Neural progenitor cell (in vitro differentiated cells): ENCODE measurements at regions not wholly inside any gene's neighbourhood (a gene's known extent, or its start where the extent isn't known, plus 50 kb on each side); places are given as distances from the start of the nearest gene placed in this dataset.

Experiments used
- DNase-seq: peaks from one replicate; pipeline ENCODE4 v3.0.0-alpha.2; 2016; ENCODE audit warnings: low spot score
- H2AFZ ChIP-seq: fragments of 200-600 bp; sonication (generic); replicated peaks from 2 replicates; pipeline ENCODE4 v1.6.1; 2016; ENCODE audit warnings: antibody characterized with exemption
- H3F3A ChIP-seq: fragments of 200-600 bp; sonication (generic); 2 replicates; pipeline ENCODE4 v1.6.1; 2016; ENCODE audit warnings: antibody characterized with exemption, low read depth
- H3K27ac ChIP-seq: fragments of 200-600 bp; sonication (generic); 2 replicates; pipeline ENCODE4 v1.5.1; 2016; ENCODE audit warnings: mild to moderate bottlenecking
- H3K27me3 ChIP-seq: fragments of 200-600 bp; sonication (generic); 2 replicates; pipeline ENCODE4 v1.6.1; 2016; ENCODE audit warnings: mild to moderate bottlenecking, moderate library complexity
- H3K36me3 ChIP-seq: fragments of 200-600 bp; sonication (generic); 2 replicates; pipeline ENCODE4 v1.5.1; 2016
- H3K4me1 ChIP-seq: fragments of 200-600 bp; sonication (generic); 2 replicates; pipeline ENCODE4 v1.6.1; 2016; ENCODE audit warnings: mixed run types
- H3K4me2 ChIP-seq: fragments of 200-600 bp; sonication (generic); 2 replicates; pipeline ENCODE4 v1.6.1; 2016
- H3K4me3 ChIP-seq: fragments of 200-600 bp; sonication (generic); 2 replicates; pipeline ENCODE4 v1.5.1; 2016
- H3K79me2 ChIP-seq: fragments of 200-600 bp; sonication (generic); 2 replicates; pipeline ENCODE4 v1.6.1; 2016; ENCODE audit warnings: low read depth
- H3K9ac ChIP-seq: fragments of 200-600 bp; sonication (generic); 2 replicates; pipeline ENCODE4 v1.6.1; 2016
- H3K9me3 ChIP-seq: fragments of 200-600 bp; sonication (generic); 2 replicates; pipeline ENCODE4 v1.5.1; 2016; ENCODE audit warnings: low read depth
- H4K20me1 ChIP-seq: fragments of 200-600 bp; sonication (generic); 2 replicates; pipeline ENCODE4 v1.6.1; 2016; ENCODE audit warnings: low read depth
- H3K27ac Mint-ChIP-seq: 3 replicates; pipeline ENCODE4 v1.8.0; 2021; ENCODE audit warnings: mixed read lengths
- H3K27me3 Mint-ChIP-seq: 2 replicates; pipeline ENCODE4 v1.8.0; 2022; ENCODE audit warnings: low read depth, mild to moderate bottlenecking, inconsistent platforms, moderate library complexity, mixed read lengths; ENCODE audit not compliant: insufficient read depth
- H3K36me3 Mint-ChIP-seq: 3 replicates; pipeline ENCODE4 v1.8.0; 2021; ENCODE audit warnings: mixed read lengths
- H3K4me1 Mint-ChIP-seq: 3 replicates; pipeline ENCODE4 v1.8.0; 2021; ENCODE audit warnings: mixed read lengths
- H3K4me3 Mint-ChIP-seq: 3 replicates; pipeline ENCODE4 v1.8.0; 2021; ENCODE audit warnings: mild to moderate bottlenecking, moderate library complexity, mixed read lengths
- H3K9me3 Mint-ChIP-seq: 3 replicates; pipeline ENCODE4 v1.8.0; 2020; ENCODE audit warnings: mixed read lengths
- EZH2 ChIP-seq: fragments of 200-600 bp; sonication (generic); IDR thresholded peaks from 2 replicates; pipeline ENCODE4 v1.6.1; 2017; ENCODE audit warnings: antibody characterized with exemption, mild to moderate bottlenecking, moderate library complexity
- EZH2phosphoT487 ChIP-seq: fragments of 200-600 bp; sonication (generic); IDR thresholded peaks from 2 replicates; pipeline ENCODE4 v1.6.1; 2017; ENCODE audit warnings: antibody characterized with exemption
- TF ChIP-seq, protein P1 (sequence below): fragments of 200-600 bp; sonication (generic); IDR thresholded peaks from 2 replicates; pipeline ENCODE4 v1.5.1; 2017; ENCODE audit warnings: antibody characterized with exemption, mild to moderate bottlenecking

DNA sequence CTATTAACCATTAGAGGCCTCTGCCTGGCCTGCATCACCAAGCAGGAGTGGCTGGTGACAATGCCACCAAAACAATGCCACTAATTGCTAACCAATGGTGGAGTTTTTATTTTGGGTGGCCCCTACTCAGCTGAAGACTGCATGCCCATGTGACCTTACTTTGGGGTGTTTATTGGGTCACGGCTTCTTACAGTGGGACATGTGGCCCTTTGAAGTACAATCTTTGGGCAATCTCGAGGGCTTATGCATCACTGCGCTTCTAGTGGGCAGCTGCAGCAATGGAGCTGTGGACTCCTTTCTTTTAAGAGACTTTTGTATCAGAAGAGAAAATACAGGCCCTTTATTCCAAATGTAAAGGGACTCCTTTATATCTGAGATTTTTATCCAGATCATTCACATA lies 85.7 kb downstream of the IGLL5 start:
- Histone ChIP-seq H3K4me3 (no peak overlapping the region), H3K4me1 (no peaks in the 10 kb centered on the region), H3K9me3 (no peaks in the 10 kb centered on the region), H3K27ac (no peak overlapping the region), H4K20me1 (no peaks in the 10 kb centered on the region), H3F3A (no peaks in the 10 kb centered on the region), H3K9ac (no peak overlapping the region), H2AFZ (no peak overlapping the region), H3K79me2 (no peaks in the 10 kb centered on the region), H3K4me2 (no peak overlapping the region), H3K27me3 (peaks cover 76% of the 10 kb centered on the region), H3K36me3 (no peaks in the 10 kb centered on the region)
- H3K27me3 Mint-ChIP-seq, result peaks cover 12% of the 10 kb centered on the region
- TF ChIP-seq EZH2phosphoT487 (no peak), EZH2 (no peak)
- TF ChIP-seq, protein P1, sequence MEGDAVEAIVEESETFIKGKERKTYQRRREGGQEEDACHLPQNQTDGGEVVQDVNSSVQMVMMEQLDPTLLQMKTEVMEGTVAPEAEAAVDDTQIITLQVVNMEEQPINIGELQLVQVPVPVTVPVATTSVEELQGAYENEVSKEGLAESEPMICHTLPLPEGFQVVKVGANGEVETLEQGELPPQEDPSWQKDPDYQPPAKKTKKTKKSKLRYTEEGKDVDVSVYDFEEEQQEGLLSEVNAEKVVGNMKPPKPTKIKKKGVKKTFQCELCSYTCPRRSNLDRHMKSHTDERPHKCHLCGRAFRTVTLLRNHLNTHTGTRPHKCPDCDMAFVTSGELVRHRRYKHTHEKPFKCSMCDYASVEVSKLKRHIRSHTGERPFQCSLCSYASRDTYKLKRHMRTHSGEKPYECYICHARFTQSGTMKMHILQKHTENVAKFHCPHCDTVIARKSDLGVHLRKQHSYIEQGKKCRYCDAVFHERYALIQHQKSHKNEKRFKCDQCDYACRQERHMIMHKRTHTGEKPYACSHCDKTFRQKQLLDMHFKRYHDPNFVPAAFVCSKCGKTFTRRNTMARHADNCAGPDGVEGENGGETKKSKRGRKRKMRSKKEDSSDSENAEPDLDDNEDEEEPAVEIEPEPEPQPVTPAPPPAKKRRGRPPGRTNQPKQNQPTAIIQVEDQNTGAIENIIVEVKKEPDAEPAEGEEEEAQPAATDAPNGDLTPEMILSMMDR, result no peak
- no peaks in the 10 kb centered on the region for H3K36me3 Mint-ChIP-seq
- no peaks in the 10 kb centered on the region for H3K4me1 Mint-ChIP-seq
- H3K27ac Mint-ChIP-seq, result no peak overlapping the region
- DNase-seq, result no peak
- H3K4me3 Mint-ChIP-seq, result no peak overlapping the region
- peaks cover 2% of the 10 kb centered on the region for H3K9me3 Mint-ChIP-seq

DNA sequence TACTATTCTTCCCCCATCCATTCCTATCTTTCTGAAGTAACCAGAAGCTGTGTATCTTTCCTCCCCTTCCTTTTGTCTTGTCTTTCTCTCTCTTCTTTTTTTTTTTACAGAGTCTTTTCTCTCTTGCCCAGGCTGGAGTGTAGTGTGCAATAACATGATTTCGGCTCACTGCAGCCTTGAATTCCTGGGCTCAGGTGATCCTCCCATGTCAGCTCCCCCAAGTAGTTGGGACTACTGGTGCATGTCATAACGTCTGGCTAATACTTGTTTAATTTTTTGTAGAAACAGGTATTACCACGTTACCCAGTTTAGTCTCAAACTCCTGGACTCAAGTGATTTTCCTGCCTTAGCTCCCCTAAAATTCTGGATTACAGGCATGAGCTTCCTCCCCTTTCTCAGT lies 86.5 kb downstream of the IGLL5 start:
- H3K9me3 Mint-ChIP-seq, result peaks cover 2% of the 10 kb centered on the region
- Histone ChIP-seq H2AFZ (no peak overlapping the region), H3K9me3 (no peaks in the 10 kb centered on the region), H3K4me1 (no peaks in the 10 kb centered on the region), H4K20me1 (no peaks in the 10 kb centered on the region), H3K79me2 (no peaks in the 10 kb centered on the region), H3K36me3 (no peaks in the 10 kb centered on the region), H3K4me3 (no peak overlapping the region), H3K4me2 (no peak overlapping the region), H3F3A (no peaks in the 10 kb centered on the region), H3K27ac (no peak overlapping the region), H3K9ac (no peak overlapping the region), H3K27me3 (peaks cover 73% of the 10 kb centered on the region)
- H3K4me1 Mint-ChIP-seq, result no peaks in the 10 kb centered on the region
- no peaks in the 10 kb centered on the region for H3K36me3 Mint-ChIP-seq
- no peak overlapping the region for H3K27ac Mint-ChIP-seq
- TF ChIP-seq EZH2 (no peak), EZH2phosphoT487 (no peak)
- TF ChIP-seq, protein P1, result no peak
- no peak overlapping the region for H3K4me3 Mint-ChIP-seq
- DNase-seq, result no peak
- H3K27me3 Mint-ChIP-seq, result peaks cover 10% of the 10 kb centered on the region

DNA sequence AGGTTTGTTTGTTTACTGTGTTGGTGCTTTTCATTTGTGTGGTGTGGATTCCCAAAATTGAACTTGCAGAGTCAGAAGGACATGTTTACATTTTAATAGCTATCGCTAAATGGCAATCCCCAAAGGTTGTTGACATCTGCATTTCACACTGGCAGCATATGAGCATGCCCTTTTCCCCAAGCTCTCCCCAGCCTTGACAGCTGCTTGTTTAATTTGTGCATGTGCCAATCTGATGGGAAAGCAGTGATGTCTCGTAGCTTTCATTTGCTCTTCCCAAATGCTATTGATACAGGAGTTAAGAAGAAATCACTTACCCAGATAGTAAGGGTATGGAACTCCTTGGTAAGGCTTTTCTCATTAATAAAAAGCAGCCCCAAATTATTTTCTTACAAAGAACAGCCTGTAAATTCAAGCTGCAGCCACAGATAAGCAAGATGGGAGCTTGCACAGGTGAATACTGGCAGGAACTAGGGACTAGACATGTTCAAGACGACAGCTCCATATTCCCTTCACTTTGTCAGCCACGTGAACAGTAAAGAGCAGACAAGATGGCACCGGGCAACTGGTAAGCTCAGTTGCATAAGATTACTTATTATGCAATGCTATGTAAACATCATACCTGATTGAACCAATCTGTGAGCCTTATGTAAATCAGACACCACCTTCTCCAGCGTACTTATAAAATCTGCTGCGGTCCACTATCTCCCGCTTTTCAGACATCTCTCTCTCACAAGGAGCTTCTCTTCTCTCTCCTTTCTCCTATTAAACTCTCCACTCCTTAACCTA lies 87.4 kb downstream of the IGLL5 start:
- H3K27me3 ChIP-seq, result peaks cover 65% of the 10 kb centered on the region
- no peaks in the 10 kb centered on the region for H3K79me2 ChIP-seq
- peaks cover 8% of the 10 kb centered on the region for H3K27me3 Mint-ChIP-seq

More for the DNA sequence above, 87.4 kb downstream of the IGLL5 start:
- Histone ChIP-seq H3K4me1 (no peaks in the 10 kb centered on the region), H3K9ac (no peak overlapping the region), H4K20me1 (no peaks in the 10 kb centered on the region), H3F3A (no peaks in the 10 kb centered on the region), H2AFZ (no peak overlapping the region), H3K36me3 (no peaks in the 10 kb centered on the region), H3K4me2 (no peak overlapping the region), H3K9me3 (peaks cover 6% of the 10 kb centered on the region), H3K27ac (no peak overlapping the region), H3K4me3 (no peak overlapping the region)
- Mint-ChIP-seq H3K27ac (no peak overlapping the region), H3K36me3 (no peaks in the 10 kb centered on the region), H3K4me3 (no peak overlapping the region), H3K4me1 (no peaks in the 10 kb centered on the region), H3K9me3 (peaks cover 2% of the 10 kb centered on the region)
- no peak for DNase-seq
- TF ChIP-seq, protein P1, result no peak
- TF ChIP-seq EZH2phosphoT487 (no peak), EZH2 (no peak)
